PC-9 (cell line): ENCODE measurements at regions not wholly inside any gene's neighbourhood (a gene's known extent, or its start where the extent isn't known, plus 50 kb on each side); places are given as distances from the start of the nearest gene placed in this dataset.

Experiments used
- BruUV-seq: library from RNA; stranded (reverse); fragments of 400-500 nt; replicated peaks from 2 replicates; lab custom pipeline; 2021; lab: Mats Ljungman, UMichigan
- CTCF ChIA-PET: fragments of 300-600 bp; sonication (Branson Sonifier 250); formaldehyde crosslinking; loops from one replicate; lab custom pipeline; 2022; ENCODE audit warnings: antibody characterized with exemption; lab: Charles Lee
- POLR2A ChIA-PET: fragments of 300-600 bp; sonication (Branson Sonifier 250); formaldehyde crosslinking; loops from one replicate; lab custom pipeline; 2022; ENCODE audit warnings: antibody characterized with exemption; ENCODE audit not compliant: unreplicated experiment; lab: Charles Lee
- DNase-seq, 2 experiments: peaks; one replicate each; pipeline versions ENCODE4 v3.0.0 to v3.0.0-alpha.2; 2015 to 2022; ENCODE audit warnings: mixed read lengths in 1 of 2
- H2AFZ ChIP-seq: fragments of 200-600 bp; sonication (generic); 2 replicates; pipeline ENCODE4 v1.8.1; 2017; ENCODE audit warnings: antibody characterized with exemption
- H3F3A ChIP-seq: fragments of 200-600 bp; sonication (generic); 2 replicates; pipeline ENCODE4 v1.8.1; 2017; ENCODE audit warnings: antibody characterized with exemption, mild to moderate bottlenecking, low read depth; ENCODE audit not compliant: insufficient read depth
- H3K27ac ChIP-seq: fragments of 200-600 bp; sonication (generic); 2 replicates; pipeline ENCODE4 v1.6.1; 2016; ENCODE audit warnings: mixed run types
- H3K27me3 ChIP-seq: fragments of 200-600 bp; sonication (generic); 2 replicates; pipeline ENCODE4 v1.6.1; 2016; ENCODE audit warnings: low read depth, mixed run types; ENCODE audit not compliant: insufficient read depth
- H3K36me3 ChIP-seq: fragments of 200-600 bp; sonication (generic); 2 replicates; pipeline ENCODE4 v1.6.1; 2016; ENCODE audit warnings: low read depth, mixed run types
- H3K4me1 ChIP-seq: fragments of 200-600 bp; sonication (generic); replicated peaks from 2 replicates; pipeline ENCODE4 v1.6.1; 2016; ENCODE audit warnings: mixed run types; ENCODE audit not compliant: insufficient read depth
- H3K4me2 ChIP-seq: fragments of 200-600 bp; sonication (generic); 2 replicates; pipeline ENCODE4 v1.6.1; 2017; ENCODE audit warnings: mixed run types
- H3K4me3 ChIP-seq: fragments of 200-600 bp; sonication (generic); 2 replicates; pipeline ENCODE4 v1.6.1; 2016; ENCODE audit warnings: mixed run types
- H3K79me2 ChIP-seq: fragments of 200-600 bp; sonication (generic); 2 replicates; pipeline ENCODE4 v1.6.1; 2017; ENCODE audit warnings: low read depth, mixed run types
- H3K9me2 ChIP-seq: fragments of 200-600 bp; sonication (generic); 2 replicates; pipeline ENCODE4 v1.8.1; 2017; ENCODE audit warnings: mild to moderate bottlenecking; ENCODE audit not compliant: insufficient read depth
- H3K9me3 ChIP-seq: fragments of 200-600 bp; sonication (generic); 2 replicates; pipeline ENCODE4 v1.8.1; 2016; ENCODE audit warnings: low read depth; ENCODE audit not compliant: insufficient read depth
- H4K20me1 ChIP-seq: fragments of 200-600 bp; sonication (generic); 2 replicates; pipeline ENCODE4 v1.8.1; 2017; ENCODE audit not compliant: insufficient read depth
- EZH2 ChIP-seq: fragments of 200-600 bp; sonication (generic); IDR thresholded peaks from 2 replicates; pipeline ENCODE4 v1.8.0; 2017; ENCODE audit warnings: antibody characterized with exemption, low read depth
- intact Hi-C: fragments of 100-400 bp; cut with micrococcal nuclease; formaldehyde crosslinking; loops from one replicate; pipeline ENCODE4 v1.10.0; 2022; ENCODE audit not compliant: unreplicated experiment
- TF ChIP-seq, protein P1 (sequence below): fragments of 200-600 bp; sonication (generic); conservative IDR thresholded peaks from 2 replicates; pipeline ENCODE4 v1.6.1; 2017; ENCODE audit warnings: mixed run types, antibody characterized with exemption, mild to moderate bottlenecking, moderate library complexity

DNA sequence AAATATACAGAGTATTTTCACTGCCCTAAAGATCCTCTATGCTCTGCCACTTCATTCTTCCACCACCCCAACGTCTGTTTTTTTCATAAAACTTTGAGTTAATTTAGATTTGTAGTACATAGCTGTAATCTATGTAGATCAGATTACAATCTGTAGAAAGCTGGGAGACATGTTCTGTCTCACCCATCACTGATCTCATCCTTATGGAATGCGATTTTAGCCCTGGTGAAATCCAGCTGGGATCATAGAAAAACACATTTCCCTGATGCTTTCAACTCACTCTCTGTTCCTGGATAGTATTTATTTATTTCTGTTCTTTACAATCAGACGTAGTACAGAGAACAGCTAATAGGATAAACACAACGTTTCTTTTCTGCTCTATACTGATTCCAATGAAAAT is 521.0 kb downstream of the KIF20B start:
- intact Hi-C loops = loop anchor here (2.0 kb wide), 2 partner anchors 74 to 370 kb away; no protein-coding TSS in a partner anchor
- Histone ChIP-seq H2AFZ (no peak overlapping the region), H3K9me2 (no peaks in the 10 kb centered on the region), H3K4me2 (no peak overlapping the region), H3K27me3 (no peaks in the 10 kb centered on the region), H3K27ac (no peak overlapping the region), H3K4me1 (no peaks in the 10 kb centered on the region), H3K4me3 (no peak overlapping the region), H3K36me3 (no peaks in the 10 kb centered on the region), H3K79me2 (no peaks in the 10 kb centered on the region), H4K20me1 (no peaks in the 10 kb centered on the region), H3K9me3 (0 out of 2 replicates have a peak, but pooled peaks cover 5% of the 10 kb centered on the region), H3F3A (no peaks in the 10 kb centered on the region)
- peak in 1 of 2 experiments; percentile 16 for DNase-seq
- ChIA-PET CTCF (no interaction called here), POLR2A (interaction anchor here (0.6 kb wide), 2 partner anchors 41 to 62 kb away, joined by 3 to 4 read pairs; no protein-coding TSS in a partner anchor)
- TF ChIP-seq, protein P1, sequence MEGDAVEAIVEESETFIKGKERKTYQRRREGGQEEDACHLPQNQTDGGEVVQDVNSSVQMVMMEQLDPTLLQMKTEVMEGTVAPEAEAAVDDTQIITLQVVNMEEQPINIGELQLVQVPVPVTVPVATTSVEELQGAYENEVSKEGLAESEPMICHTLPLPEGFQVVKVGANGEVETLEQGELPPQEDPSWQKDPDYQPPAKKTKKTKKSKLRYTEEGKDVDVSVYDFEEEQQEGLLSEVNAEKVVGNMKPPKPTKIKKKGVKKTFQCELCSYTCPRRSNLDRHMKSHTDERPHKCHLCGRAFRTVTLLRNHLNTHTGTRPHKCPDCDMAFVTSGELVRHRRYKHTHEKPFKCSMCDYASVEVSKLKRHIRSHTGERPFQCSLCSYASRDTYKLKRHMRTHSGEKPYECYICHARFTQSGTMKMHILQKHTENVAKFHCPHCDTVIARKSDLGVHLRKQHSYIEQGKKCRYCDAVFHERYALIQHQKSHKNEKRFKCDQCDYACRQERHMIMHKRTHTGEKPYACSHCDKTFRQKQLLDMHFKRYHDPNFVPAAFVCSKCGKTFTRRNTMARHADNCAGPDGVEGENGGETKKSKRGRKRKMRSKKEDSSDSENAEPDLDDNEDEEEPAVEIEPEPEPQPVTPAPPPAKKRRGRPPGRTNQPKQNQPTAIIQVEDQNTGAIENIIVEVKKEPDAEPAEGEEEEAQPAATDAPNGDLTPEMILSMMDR = no peak
- TF ChIP-seq EZH2 = no peak
- BruUV-seq = TSS peak; percentile 61

DNA sequence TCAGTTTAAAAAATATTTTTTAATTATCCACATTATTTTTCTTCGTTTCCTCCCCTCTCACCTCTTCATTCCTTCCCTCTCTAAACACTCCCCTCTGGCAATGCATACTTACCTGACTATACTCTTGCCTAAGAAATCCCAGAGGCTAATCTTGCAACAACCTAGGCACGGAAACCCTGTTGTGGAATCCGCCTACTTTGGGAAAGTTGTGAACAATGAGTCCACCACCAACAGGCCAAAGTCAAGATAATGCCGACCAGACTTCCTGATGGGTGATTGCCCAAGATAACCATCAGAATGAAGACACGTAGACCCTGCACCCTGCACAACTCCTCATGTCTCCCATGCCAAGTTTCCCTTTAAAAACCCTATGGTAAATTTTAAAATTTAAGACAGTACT is 521.5 kb downstream of the KIF20B start:
- no peak overlapping the region for H3K27ac ChIP-seq
- POLR2A ChIA-PET = interaction anchor here (0.6 kb wide), 1 partner anchor 62 kb away, joined by 3 read pairs; no protein-coding TSS in a partner anchor
- no peaks in the 10 kb centered on the region for H3F3A ChIP-seq
- no peaks in the 10 kb centered on the region for H3K79me2 ChIP-seq
- no peaks in the 10 kb centered on the region for H3K4me1 ChIP-seq
- H3K4me3 ChIP-seq = no peak overlapping the region
- H2AFZ ChIP-seq = no peak overlapping the region
- CTCF ChIA-PET = no interaction called here
- TF ChIP-seq, protein P1 = no peak
- TF ChIP-seq EZH2 = no peak
- no peaks in the 10 kb centered on the region for H4K20me1 ChIP-seq
- no peaks in the 10 kb centered on the region for H3K36me3 ChIP-seq
- TSS peak; percentile 24 for BruUV-seq
- no peaks in the 10 kb centered on the region for H3K27me3 ChIP-seq
- no peaks in the 10 kb centered on the region for H3K9me2 ChIP-seq
- intact Hi-C loops = loop anchor here (2.0 kb wide), 2 partner anchors 74 to 370 kb away; no protein-coding TSS in a partner anchor
- H3K4me2 ChIP-seq = no peak overlapping the region
- peak; percentile 40 to 48 for DNase-seq
- 0 out of 2 replicates have a peak, but pooled peaks cover 5% of the 10 kb centered on the region for H3K9me3 ChIP-seq

DNA sequence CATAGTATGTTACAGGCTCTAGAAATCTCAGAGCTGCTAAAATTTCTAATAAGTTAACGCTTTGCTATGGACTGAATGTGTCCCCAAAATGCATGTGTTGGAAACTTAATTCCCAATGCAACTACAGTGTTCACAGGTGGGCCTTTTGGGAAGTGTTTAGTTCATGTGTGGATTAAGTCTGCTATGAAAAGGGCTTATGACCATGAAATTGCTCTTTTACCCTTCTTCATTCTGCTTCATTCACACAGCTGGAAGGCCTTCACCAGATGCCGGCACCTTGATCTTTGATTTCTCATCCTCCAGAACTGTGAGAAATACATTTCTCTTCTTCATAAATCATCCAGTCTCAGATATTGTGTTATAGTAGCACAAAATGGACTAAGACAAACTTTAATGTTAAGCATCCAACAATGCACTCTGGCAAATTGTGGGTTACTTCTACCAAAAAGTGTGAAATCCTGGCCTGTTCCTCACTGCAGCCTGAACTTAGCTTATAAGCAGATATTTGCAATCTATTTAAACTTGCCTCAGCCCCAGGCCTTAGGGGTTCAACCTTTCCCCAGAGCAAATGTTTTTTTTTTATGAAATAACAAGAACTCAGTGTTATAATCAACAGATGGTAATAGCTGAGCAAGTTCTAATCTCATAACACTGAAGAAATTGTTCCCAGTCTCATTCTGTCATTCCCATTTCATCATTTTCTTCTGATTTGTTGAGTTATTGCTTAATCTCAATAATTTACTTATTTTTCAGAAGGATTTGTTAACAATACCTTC is 523.6 kb downstream of the KIF20B start:
- no peak for DNase-seq
- H3K9me2 ChIP-seq = no peaks in the 10 kb centered on the region
- no TSS peak for BruUV-seq
- no peaks in the 10 kb centered on the region for H4K20me1 ChIP-seq
- no peak overlapping the region for H3K4me3 ChIP-seq
- H3K36me3 ChIP-seq = no peaks in the 10 kb centered on the region
- no peaks in the 10 kb centered on the region for H3F3A ChIP-seq
- H3K27me3 ChIP-seq = no peaks in the 10 kb centered on the region
- no peak overlapping the region for H3K27ac ChIP-seq
- H3K79me2 ChIP-seq = no peaks in the 10 kb centered on the region
- 0 out of 2 replicates have a peak, but pooled peaks cover 5% of the 10 kb centered on the region for H3K9me3 ChIP-seq
- intact Hi-C loops = no loop called here
- ChIA-PET POLR2A (interaction anchor here (0.5 kb wide), 1 partner anchor 524 kb away, joined by 4 read pairs; the partner anchor contains the start of gene KIF20B), CTCF (no interaction called here)
- no peak overlapping the region for H2AFZ ChIP-seq
- TF ChIP-seq, protein P1 = no peak
- no peak for TF ChIP-seq EZH2
- no peak overlapping the region for H3K4me2 ChIP-seq
- H3K4me1 ChIP-seq = no peaks in the 10 kb centered on the region
